DMS 273 (cell line): ENCODE measurements at regions not wholly inside any gene's neighbourhood (a gene's known extent, or its start where the extent isn't known, plus 50 kb on each side); places are given as distances from the start of the nearest gene placed in this dataset.
"Not testable (repeated sequence)": the region's sequence is repeated elsewhere in the genome, so short reads cannot be mapped to it uniquely, and the experiment has no call there.

Source experiments
- DNase-seq: peaks from one replicate; lab custom pipeline; 2025; ENCODE audit not compliant: unreplicated experiment; lab: John Stamatoyannopoulos, UW

- DNase-seq = no peak
Observed at GRCh38 chr3:127520993-127521392, 69.5 kb downstream of the TPRA1 start.

GRCh38 chr3:127518456-127519081, 72.0 kb downstream of the TPRA1 start:
- DNase-seq = no peak

GRCh38 chr3:127512256-127512655, 78.3 kb downstream of the TPRA1 start:
- no peak for DNase-seq

- no peak for DNase-seq
Observed at GRCh38 chr3:127501177-127501576, 89.4 kb downstream of the TPRA1 start.

- no peak for DNase-seq
Observed at GRCh38 chr3:127497676-127498075, 92.9 kb downstream of the TPRA1 start.

GRCh38 chr3:127497166-127497565, 93.4 kb downstream of the TPRA1 start:
- no peak for DNase-seq

- DNase-seq = peak; percentile 84
Observed at GRCh38 chr3:127495821-127496655, 94.5 kb downstream of the TPRA1 start.

GRCh38 chr3:127493924-127494646, 96.4 kb downstream of the TPRA1 start:
- no peak for DNase-seq

- DNase-seq = no peak
Observed at GRCh38 chr3:127492426-127492825, 98.1 kb downstream of the TPRA1 start.

GRCh38 chr3:127491909-127492308, 98.6 kb downstream of the TPRA1 start:
- DNase-seq = no peak

GRCh38 chr3:127491323-127491722, 99.2 kb downstream of the TPRA1 start:
- no peak for DNase-seq

- not testable (repeated sequence) for DNase-seq
Observed at GRCh38 chr3:127491024-127491305, 99.6 kb downstream of the TPRA1 start.

- no peak for DNase-seq
Observed at GRCh38 chr3:127490271-127491023, 100.1 kb downstream of the TPRA1 start.

GRCh38 chr3:127489357-127489756, 101.2 kb downstream of the TPRA1 start:
- no peak for DNase-seq

- no peak for DNase-seq
Observed at GRCh38 chr3:127488740-127489139, 101.8 kb downstream of the TPRA1 start.

GRCh38 chr3:127488141-127488672, 102.3 kb downstream of the TPRA1 start:
- no peak for DNase-seq

GRCh38 chr3:127487196-127487595, 103.3 kb downstream of the TPRA1 start:
- no peak for DNase-seq

GRCh38 chr3:127486321-127486944, 104.1 kb downstream of the TPRA1 start:
- DNase-seq = no peak

- no peak for DNase-seq
Observed at GRCh38 chr3:127485396-127486170, 105.0 kb downstream of the TPRA1 start.
